PC-9 (cell line): ENCODE measurements at regions not wholly inside any gene's neighbourhood (a gene's known extent, or its start where the extent isn't known, plus 50 kb on each side); places are given as distances from the start of the nearest gene placed in this dataset.

Source experiments
- EZH2 ChIP-seq: fragments of 200-600 bp; sonication (generic); IDR thresholded peaks from 2 replicates; pipeline ENCODE4 v1.8.0; 2017; ENCODE audit warnings: antibody characterized with exemption, low read depth
- TF ChIP-seq, protein P1 (sequence below): fragments of 200-600 bp; sonication (generic); conservative IDR thresholded peaks from 2 replicates; pipeline ENCODE4 v1.6.1; 2017; ENCODE audit warnings: mixed run types, antibody characterized with exemption, mild to moderate bottlenecking, moderate library complexity

- TF ChIP-seq, protein P1, sequence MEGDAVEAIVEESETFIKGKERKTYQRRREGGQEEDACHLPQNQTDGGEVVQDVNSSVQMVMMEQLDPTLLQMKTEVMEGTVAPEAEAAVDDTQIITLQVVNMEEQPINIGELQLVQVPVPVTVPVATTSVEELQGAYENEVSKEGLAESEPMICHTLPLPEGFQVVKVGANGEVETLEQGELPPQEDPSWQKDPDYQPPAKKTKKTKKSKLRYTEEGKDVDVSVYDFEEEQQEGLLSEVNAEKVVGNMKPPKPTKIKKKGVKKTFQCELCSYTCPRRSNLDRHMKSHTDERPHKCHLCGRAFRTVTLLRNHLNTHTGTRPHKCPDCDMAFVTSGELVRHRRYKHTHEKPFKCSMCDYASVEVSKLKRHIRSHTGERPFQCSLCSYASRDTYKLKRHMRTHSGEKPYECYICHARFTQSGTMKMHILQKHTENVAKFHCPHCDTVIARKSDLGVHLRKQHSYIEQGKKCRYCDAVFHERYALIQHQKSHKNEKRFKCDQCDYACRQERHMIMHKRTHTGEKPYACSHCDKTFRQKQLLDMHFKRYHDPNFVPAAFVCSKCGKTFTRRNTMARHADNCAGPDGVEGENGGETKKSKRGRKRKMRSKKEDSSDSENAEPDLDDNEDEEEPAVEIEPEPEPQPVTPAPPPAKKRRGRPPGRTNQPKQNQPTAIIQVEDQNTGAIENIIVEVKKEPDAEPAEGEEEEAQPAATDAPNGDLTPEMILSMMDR = no peak
- no peak for TF ChIP-seq EZH2
Observed at GRCh38 chrY:15368786-15369185, 844.5 kb downstream of the NLGN4Y start.
